Natural killer cell (primary cell): ENCODE measurements at regions not wholly inside any gene's neighbourhood (a gene's known extent, or its start where the extent isn't known, plus 50 kb on each side); places are given as distances from the start of the nearest gene placed in this dataset.

Experiments used
- ATAC-seq, 3 donors: fragments of 150-1000 bp in 2 of 3; fragments of 200-7000 bp in 1 of 3; cut with Tn5 transposase; 1 replicate in 1 of 3; 2 replicates in 2 of 3; pipeline ENCODE4 v1.10.0; 2021; ENCODE audit warnings: mild to moderate bottlenecking in 2 of 3, moderate library complexity in 2 of 3
- DNase-seq, 2 donors: peaks; one replicate each; pipeline versions ENCODE4 v3.0.0 to v3.0.0-alpha.2; 2013 to 2021; ENCODE audit warnings: mixed read lengths in 1 of 2
- H3K27ac ChIP-seq: one replicate; pipeline ENCODE4 v1.5.1; 2013; ENCODE audit warnings: mild to moderate bottlenecking, low read length
- H3K27me3 ChIP-seq: one replicate; pipeline ENCODE4 v1.6.1; 2013; ENCODE audit warnings: low read length; ENCODE audit not compliant: control insufficient read depth, insufficient read depth
- H3K36me3 ChIP-seq: one replicate; pipeline ENCODE4 v1.6.1; 2013; ENCODE audit warnings: low read length; ENCODE audit not compliant: control insufficient read depth, insufficient read depth
- H3K4me1 ChIP-seq: one replicate; pipeline ENCODE4 v1.6.1; 2013; ENCODE audit warnings: low read length; ENCODE audit not compliant: control insufficient read depth, insufficient read depth
- H3K4me3 ChIP-seq: one replicate; pipeline ENCODE4 v1.5.1; 2013; ENCODE audit warnings: low read length
- H3K9me3 ChIP-seq: one replicate; pipeline ENCODE4 v1.6.1; 2013; ENCODE audit warnings: low read length; ENCODE audit not compliant: control insufficient read depth, insufficient read depth
- H3K27ac Mint-ChIP-seq, 2 donors: one replicate each; pipeline ENCODE4 v1.8.0; 2022; ENCODE audit warnings: mild to moderate bottlenecking in 2 of 2, mixed read lengths in 2 of 2, moderate library complexity in 1 of 2
- H3K27me3 Mint-ChIP-seq, 2 donors: one replicate each; pipeline ENCODE4 v1.8.0; 2022; ENCODE audit warnings: low read depth in 2 of 2, mixed read lengths in 2 of 2
- H3K36me3 Mint-ChIP-seq: one replicate; pipeline ENCODE4 v1.8.0; 2022; ENCODE audit warnings: mixed read lengths
- H3K4me1 Mint-ChIP-seq, 2 donors: one replicate each; pipeline ENCODE4 v1.8.0; 2022; ENCODE audit warnings: mixed read lengths in 2 of 2
- H3K4me3 Mint-ChIP-seq: one replicate; pipeline ENCODE4 v1.8.0; 2022; ENCODE audit warnings: mild to moderate bottlenecking, moderate library complexity, mixed read lengths
- H3K9me3 Mint-ChIP-seq, 2 donors: one replicate each; pipeline ENCODE4 v1.8.0; 2022; ENCODE audit warnings: mixed read lengths in 2 of 2
- WGBS: methylation state at CpG from one replicate; pipeline ENCODE4 v1.1.7; 2013; ENCODE audit warnings: missing lambda C conversion rate; ENCODE audit not compliant: insufficient coverage; 5-methylcytosine and 5-hydroxymethylcytosine counted together
- intact Hi-C: fragments of 100-400 bp; cut with micrococcal nuclease; formaldehyde crosslinking; loops from one replicate; pipeline ENCODE4 v1.14.2; 2022
- TF ChIP-seq, protein P1 (sequence below): fragments of 200-600 bp; IDR thresholded peaks from one replicate; pipeline ENCODE4 v1.8.0; 2022; ENCODE audit warnings: antibody characterized with exemption

DNA sequence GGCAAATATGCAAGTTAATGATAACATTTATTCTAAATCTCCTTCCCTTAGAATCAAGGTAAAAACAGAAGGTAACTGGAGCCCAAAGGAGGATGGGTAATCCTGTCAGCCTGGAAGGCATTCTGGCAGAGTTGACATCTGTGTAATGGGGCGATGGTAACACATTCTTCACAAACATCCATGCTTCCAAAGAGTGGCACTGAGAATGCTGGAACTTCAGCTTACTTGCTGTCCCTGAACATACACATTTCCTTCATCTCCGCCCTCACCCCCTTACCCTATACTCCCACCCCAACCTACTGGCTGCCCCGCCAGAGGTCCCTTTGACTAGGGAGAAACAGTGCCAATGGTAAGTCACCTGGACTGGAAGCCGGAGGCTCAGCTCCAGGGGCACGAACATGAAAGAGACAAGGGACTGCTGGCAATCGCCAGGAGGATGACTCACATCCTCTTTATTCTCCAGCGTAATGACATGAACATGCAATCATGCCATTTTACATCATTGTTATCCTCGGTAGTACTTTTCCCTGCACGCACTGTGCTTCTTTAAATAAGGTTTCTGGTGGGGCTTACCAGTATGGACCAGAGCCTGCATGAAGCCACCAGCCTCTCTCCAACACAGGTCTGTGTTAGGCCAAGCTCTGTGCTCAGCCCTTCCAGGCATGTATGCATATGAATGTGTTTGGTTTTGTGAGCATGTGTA lies 694.2 kb upstream of the TENM3 start:
- peaks cover 6% of the 10 kb centered on the region for H3K36me3 Mint-ChIP-seq
- TF ChIP-seq, protein P1, sequence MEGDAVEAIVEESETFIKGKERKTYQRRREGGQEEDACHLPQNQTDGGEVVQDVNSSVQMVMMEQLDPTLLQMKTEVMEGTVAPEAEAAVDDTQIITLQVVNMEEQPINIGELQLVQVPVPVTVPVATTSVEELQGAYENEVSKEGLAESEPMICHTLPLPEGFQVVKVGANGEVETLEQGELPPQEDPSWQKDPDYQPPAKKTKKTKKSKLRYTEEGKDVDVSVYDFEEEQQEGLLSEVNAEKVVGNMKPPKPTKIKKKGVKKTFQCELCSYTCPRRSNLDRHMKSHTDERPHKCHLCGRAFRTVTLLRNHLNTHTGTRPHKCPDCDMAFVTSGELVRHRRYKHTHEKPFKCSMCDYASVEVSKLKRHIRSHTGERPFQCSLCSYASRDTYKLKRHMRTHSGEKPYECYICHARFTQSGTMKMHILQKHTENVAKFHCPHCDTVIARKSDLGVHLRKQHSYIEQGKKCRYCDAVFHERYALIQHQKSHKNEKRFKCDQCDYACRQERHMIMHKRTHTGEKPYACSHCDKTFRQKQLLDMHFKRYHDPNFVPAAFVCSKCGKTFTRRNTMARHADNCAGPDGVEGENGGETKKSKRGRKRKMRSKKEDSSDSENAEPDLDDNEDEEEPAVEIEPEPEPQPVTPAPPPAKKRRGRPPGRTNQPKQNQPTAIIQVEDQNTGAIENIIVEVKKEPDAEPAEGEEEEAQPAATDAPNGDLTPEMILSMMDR: no peak
- 89% methylated on average over 9 of the region's 9 CpGs for WGBS
- H3K27ac Mint-ChIP-seq: no peak overlapping the region
- Histone ChIP-seq H3K36me3 (no peaks in the 10 kb centered on the region), H3K4me3 (no peak overlapping the region), H3K27ac (no peak overlapping the region), H3K27me3 (no peaks in the 10 kb centered on the region), H3K9me3 (no peaks in the 10 kb centered on the region), H3K4me1 (no peaks in the 10 kb centered on the region)
- H3K4me1 Mint-ChIP-seq: no peaks in the 10 kb centered on the region
- ATAC-seq (no peak), DNase-seq (no peak)
- intact Hi-C loops: no loop called here
- no peak overlapping the region for H3K4me3 Mint-ChIP-seq
- peaks cover 7 to 8% of the 10 kb centered on the region in 2 donors for H3K9me3 Mint-ChIP-seq
- H3K27me3 Mint-ChIP-seq: no peaks in the 10 kb centered on the region

DNA sequence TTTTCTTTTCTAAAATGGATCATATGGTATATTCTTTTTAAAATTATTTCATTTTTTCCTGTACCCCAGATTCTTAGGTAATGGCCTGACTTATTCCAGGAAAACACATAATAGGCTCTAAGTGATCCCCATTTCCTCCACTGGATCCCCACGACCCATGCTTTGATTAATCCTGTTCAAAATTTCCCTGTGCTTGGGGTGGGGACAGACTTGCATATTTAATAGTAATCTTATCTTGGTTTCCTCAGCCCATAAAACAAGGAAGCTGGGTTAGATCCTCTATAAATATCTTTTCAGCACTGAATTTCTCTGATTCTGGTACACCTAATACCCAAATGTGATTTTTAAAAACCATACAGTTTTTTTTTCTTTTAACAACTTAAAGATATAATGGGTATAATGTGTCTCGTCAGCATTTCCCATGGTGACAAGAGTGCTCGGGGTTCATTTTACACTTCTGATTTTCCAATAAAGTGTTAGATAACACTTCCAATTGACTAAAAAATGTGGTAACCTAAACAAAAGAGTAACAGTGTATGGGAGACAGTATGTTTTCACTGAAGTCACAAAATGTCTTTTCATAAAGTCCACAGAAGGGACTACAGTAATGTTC lies 693.5 kb upstream of the TENM3 start:
- H3K27me3 Mint-ChIP-seq: no peaks in the 10 kb centered on the region
- H3K9me3 Mint-ChIP-seq: peaks cover 6 to 7% of the 10 kb centered on the region in 2 donors
- no peak overlapping the region for H3K4me3 Mint-ChIP-seq
- H3K4me1 ChIP-seq: no peaks in the 10 kb centered on the region
- TF ChIP-seq, protein P1: no peak
- peaks cover 6% of the 10 kb centered on the region for H3K36me3 Mint-ChIP-seq
- no CpG with 5 or more reads among the region's 3 CpGs for WGBS
- H3K4me3 ChIP-seq: no peak overlapping the region
- no peaks in the 10 kb centered on the region for H3K36me3 ChIP-seq
- no peaks in the 10 kb centered on the region for H3K9me3 ChIP-seq
- no peaks in the 10 kb centered on the region for H3K27me3 ChIP-seq
- DNase-seq (no peak), ATAC-seq (no peak)
- no peak overlapping the region for H3K27ac ChIP-seq
- no peak overlapping the region for H3K27ac Mint-ChIP-seq
- intact Hi-C loops: no loop called here
- H3K4me1 Mint-ChIP-seq: no peaks in the 10 kb centered on the region

DNA sequence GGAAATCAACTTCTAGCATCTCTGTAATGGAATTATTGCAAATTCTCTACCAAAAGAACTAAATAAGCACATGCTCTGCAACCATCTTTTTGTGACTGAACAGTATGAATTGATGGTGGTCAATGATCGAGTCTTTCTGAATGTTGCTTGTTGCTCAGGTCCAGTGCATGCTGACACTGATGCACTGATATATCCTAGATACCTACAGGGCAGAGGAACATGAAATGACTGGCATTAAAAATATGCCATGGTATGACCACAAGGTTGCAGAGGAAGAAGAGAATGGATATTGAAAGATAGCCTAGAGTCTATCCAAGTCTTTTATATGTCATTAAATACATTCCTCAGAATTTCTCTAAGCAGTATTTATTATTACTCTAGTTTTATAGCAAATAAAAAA lies 692.8 kb upstream of the TENM3 start:
- no peak overlapping the region for H3K4me3 ChIP-seq
- H3K9me3 Mint-ChIP-seq: peaks cover 4 to 7% of the 10 kb centered on the region in 2 donors
- TF ChIP-seq, protein P1: no peak

More for the DNA sequence above, 692.8 kb upstream of the TENM3 start:
- Mint-ChIP-seq H3K27me3 (no peaks in the 10 kb centered on the region), H3K36me3 (peaks cover 6% of the 10 kb centered on the region), H3K27ac (no peak overlapping the region), H3K4me3 (no peak overlapping the region), H3K4me1 (no peaks in the 10 kb centered on the region)
- Histone ChIP-seq H3K36me3 (no peaks in the 10 kb centered on the region), H3K9me3 (no peaks in the 10 kb centered on the region), H3K4me1 (no peaks in the 10 kb centered on the region), H3K27me3 (no peaks in the 10 kb centered on the region), H3K27ac (no peak overlapping the region)
- WGBS: 87% methylated on average over 1 of the region's 1 CpG
- intact Hi-C loops: no loop called here
- DNase-seq (no peak), ATAC-seq (no peak)
